ENCODE measurements at regions not wholly inside any gene's neighbourhood (a gene's known extent, or its start where the extent isn't known, plus 50 kb on each side); places are given as distances from the start of the nearest gene placed in this dataset.
A peak's percentile ranks its signal among the peaks of the same experiment; 100 is the strongest.

DNA sequence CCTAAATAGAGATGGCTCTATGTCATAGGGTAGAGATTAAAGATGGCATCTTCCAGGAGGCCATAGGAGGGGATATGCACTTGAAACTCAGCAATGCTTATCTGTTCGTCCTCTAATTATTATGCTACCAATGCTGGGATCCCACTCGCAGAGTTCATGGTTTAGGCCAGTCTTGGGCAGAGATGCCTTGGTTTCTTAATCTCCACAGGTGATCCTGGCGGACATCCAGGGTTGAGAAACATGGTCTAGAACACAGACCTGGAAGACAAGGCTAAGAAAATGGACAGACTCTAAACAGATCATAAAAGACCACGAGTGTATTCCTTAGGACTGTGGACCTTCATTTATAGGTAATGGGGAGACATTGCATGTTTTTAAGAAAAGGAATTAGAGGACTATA lies 70.0 kb upstream of the IRS2 start:
- TF ChIP-seq, protein P1, sequence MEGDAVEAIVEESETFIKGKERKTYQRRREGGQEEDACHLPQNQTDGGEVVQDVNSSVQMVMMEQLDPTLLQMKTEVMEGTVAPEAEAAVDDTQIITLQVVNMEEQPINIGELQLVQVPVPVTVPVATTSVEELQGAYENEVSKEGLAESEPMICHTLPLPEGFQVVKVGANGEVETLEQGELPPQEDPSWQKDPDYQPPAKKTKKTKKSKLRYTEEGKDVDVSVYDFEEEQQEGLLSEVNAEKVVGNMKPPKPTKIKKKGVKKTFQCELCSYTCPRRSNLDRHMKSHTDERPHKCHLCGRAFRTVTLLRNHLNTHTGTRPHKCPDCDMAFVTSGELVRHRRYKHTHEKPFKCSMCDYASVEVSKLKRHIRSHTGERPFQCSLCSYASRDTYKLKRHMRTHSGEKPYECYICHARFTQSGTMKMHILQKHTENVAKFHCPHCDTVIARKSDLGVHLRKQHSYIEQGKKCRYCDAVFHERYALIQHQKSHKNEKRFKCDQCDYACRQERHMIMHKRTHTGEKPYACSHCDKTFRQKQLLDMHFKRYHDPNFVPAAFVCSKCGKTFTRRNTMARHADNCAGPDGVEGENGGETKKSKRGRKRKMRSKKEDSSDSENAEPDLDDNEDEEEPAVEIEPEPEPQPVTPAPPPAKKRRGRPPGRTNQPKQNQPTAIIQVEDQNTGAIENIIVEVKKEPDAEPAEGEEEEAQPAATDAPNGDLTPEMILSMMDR (IDR thresholded peaks at IDR 0.05; ENCODE audit: unreplicated experiment) = no peak
- H3K4me1 Mint-ChIP-seq (ENCODE audit: insufficient read depth, unreplicated experiment) = peaks cover 5% of the 10 kb centered on the region
- no peak overlapping the region for H3K4me3 Mint-ChIP-seq (ENCODE audit: unreplicated experiment)
- no peaks in the 10 kb centered on the region for H3K9me3 Mint-ChIP-seq (ENCODE audit: unreplicated experiment)
- intact Hi-C loops (cut with micrococcal nuclease) = no loop called here
- no peak overlapping the region for H3K27ac Mint-ChIP-seq (ENCODE audit: low read depth, unreplicated experiment)
- peak; percentile 57 for DNase-seq (ENCODE audit: unreplicated experiment)
- H3K36me3 Mint-ChIP-seq (ENCODE audit: insufficient read depth, unreplicated experiment) = no peaks in the 10 kb centered on the region
- ChIA-PET CTCF (interaction anchor here (0.8 kb wide), 1 partner anchor 333 kb away, joined by 6 read pairs; no protein-coding TSS in a partner anchor), POLR2A (no interaction called here)
- no TSS peak for BruUV-seq (replicated peaks)
- H3K27me3 Mint-ChIP-seq (ENCODE audit: insufficient read depth, unreplicated experiment) = no peaks in the 10 kb centered on the region

DNA sequence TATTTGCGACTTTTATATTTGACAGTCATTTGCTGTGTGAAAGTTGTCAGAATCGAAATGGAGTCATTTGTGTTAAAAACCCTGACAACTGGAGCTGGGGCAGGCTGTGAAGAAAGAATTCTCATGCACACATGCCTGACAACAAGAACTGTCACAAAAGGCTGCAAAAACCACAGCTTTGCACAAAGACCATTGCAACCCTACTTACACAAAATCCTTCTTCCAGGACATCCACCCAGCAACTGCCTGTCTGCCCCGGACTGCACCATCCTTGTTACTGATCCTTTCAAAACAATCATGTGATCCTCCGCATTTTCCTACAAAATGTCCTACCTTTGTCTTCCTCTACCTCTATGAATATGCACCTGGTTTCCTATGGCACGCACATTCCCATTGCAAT lies 66.8 kb upstream of the IRS2 start:
- POLR2A ChIA-PET = no interaction called here
- TF ChIP-seq, protein P1 (IDR thresholded peaks at IDR 0.05; ENCODE audit: unreplicated experiment) = no peak
- Mint-ChIP-seq H3K4me1 (ENCODE audit: insufficient read depth, unreplicated experiment) (peaks cover 4% of the 10 kb centered on the region), H3K27ac (ENCODE audit: low read depth, unreplicated experiment) (no peak overlapping the region), H3K4me3 (ENCODE audit: unreplicated experiment) (no peak overlapping the region), H3K9me3 (ENCODE audit: unreplicated experiment) (no peaks in the 10 kb centered on the region), H3K27me3 (ENCODE audit: insufficient read depth, unreplicated experiment) (no peaks in the 10 kb centered on the region), H3K36me3 (ENCODE audit: insufficient read depth, unreplicated experiment) (no peaks in the 10 kb centered on the region)
- DNase-seq (ENCODE audit: unreplicated experiment) = no peak
- intact Hi-C loops (cut with micrococcal nuclease) = no loop called here
- CTCF ChIA-PET = interaction anchor here (0.6 kb wide), 1 partner anchor 40 kb away, joined by 6 read pairs; no protein-coding TSS in a partner anchor
- BruUV-seq (replicated peaks) = no TSS peak

DNA sequence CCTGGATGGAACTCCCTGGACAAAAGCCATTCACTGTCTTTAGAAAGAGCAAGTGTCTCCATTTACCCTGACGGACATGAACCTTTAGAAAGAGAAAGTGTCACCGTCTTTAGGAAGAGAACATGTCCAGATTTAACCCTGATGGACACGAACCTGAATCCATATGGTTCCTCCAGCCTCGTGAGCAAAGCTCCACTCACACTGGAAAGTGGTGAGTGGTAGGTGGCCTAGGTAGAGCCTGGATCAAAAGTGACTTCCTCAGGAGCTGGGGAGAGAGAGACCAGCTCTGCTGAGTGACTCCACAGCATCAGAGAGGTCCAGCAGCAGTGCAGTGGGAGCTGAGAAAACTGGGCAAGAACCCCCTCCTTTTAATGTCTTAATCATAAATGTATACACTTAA lies 59.8 kb upstream of the IRS2 start:
- TF ChIP-seq, protein P1 (IDR thresholded peaks at IDR 0.05; ENCODE audit: unreplicated experiment) = no peak
- BruUV-seq (replicated peaks) = no TSS peak
- H3K27me3 Mint-ChIP-seq (ENCODE audit: insufficient read depth, unreplicated experiment) = no peaks in the 10 kb centered on the region
- no peak for DNase-seq (ENCODE audit: unreplicated experiment)
- H3K27ac Mint-ChIP-seq (ENCODE audit: low read depth, unreplicated experiment) = no peak overlapping the region
- no peak overlapping the region for H3K4me3 Mint-ChIP-seq (ENCODE audit: unreplicated experiment)
- no peaks in the 10 kb centered on the region for H3K36me3 Mint-ChIP-seq (ENCODE audit: insufficient read depth, unreplicated experiment)
- ChIA-PET POLR2A (no interaction called here), CTCF (interaction anchor here (0.6 kb wide), 1 partner anchor 89 kb away, joined by 3 read pairs; no protein-coding TSS in a partner anchor)
- no peaks in the 10 kb centered on the region for H3K9me3 Mint-ChIP-seq (ENCODE audit: unreplicated experiment)
- intact Hi-C loops (cut with micrococcal nuclease) = no loop called here
- no peaks in the 10 kb centered on the region for H3K4me1 Mint-ChIP-seq (ENCODE audit: insufficient read depth, unreplicated experiment)

DNA sequence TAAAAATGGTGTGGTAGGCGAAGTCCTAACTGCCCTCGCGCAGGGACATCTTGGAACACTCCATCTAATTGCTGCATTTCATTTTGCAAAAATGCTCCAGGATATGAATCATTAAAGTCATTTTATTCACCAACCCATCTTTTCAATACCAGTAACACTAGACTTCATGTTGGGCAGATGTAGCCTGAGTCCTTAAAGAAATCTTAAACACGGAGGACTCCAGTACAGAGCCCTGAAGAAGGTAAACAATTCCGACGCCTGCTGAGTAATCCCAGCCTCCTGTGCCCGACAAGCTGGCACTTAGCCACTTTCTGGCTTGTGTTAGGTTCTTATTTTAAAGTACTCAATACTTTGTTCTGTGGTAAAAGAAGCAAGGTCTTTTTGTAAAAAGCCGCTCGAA lies 58.0 kb upstream of the IRS2 start:
- Mint-ChIP-seq H3K4me1 (ENCODE audit: insufficient read depth, unreplicated experiment) (peaks cover 16% of the 10 kb centered on the region), H3K36me3 (ENCODE audit: insufficient read depth, unreplicated experiment) (no peaks in the 10 kb centered on the region), H3K27me3 (ENCODE audit: insufficient read depth, unreplicated experiment) (no peaks in the 10 kb centered on the region), H3K4me3 (ENCODE audit: unreplicated experiment) (no peak overlapping the region), H3K9me3 (ENCODE audit: unreplicated experiment) (no peaks in the 10 kb centered on the region), H3K27ac (ENCODE audit: low read depth, unreplicated experiment) (no peak overlapping the region)
- no TSS peak for BruUV-seq (replicated peaks)
- peak; percentile 61 for DNase-seq (ENCODE audit: unreplicated experiment)
- ChIA-PET CTCF (interaction anchor here (0.6 kb wide), 1 partner anchor 76 kb away, joined by 3 read pairs; no protein-coding TSS in a partner anchor), POLR2A (interaction anchor here (0.6 kb wide), 1 partner anchor 112 kb away, joined by 4 read pairs; no protein-coding TSS in a partner anchor)
- intact Hi-C loops (cut with micrococcal nuclease) = no loop called here
- TF ChIP-seq, protein P1 (IDR thresholded peaks at IDR 0.05; ENCODE audit: unreplicated experiment) = no peak

Measured in MCF 10A (cell line).